C4-2B (cell line): ENCODE measurements at regions not wholly inside any gene's neighbourhood (a gene's known extent, or its start where the extent isn't known, plus 50 kb on each side); places are given as distances from the start of the nearest gene placed in this dataset.

ENCODE experiments used
- H3K27ac ChIP-seq: fragments of 450-650 bp; 2 replicates; pipeline ENCODE4 v1.5.1; 2017
- CTCF ChIP-seq: fragments of 450-650 bp; conservative IDR thresholded peaks from 2 replicates; pipeline ENCODE4 v1.5.1; 2017; ENCODE audit warnings: mild to moderate bottlenecking
- ZFX ChIP-seq: fragments of 450-650 bp; IDR thresholded peaks from 2 replicates; pipeline ENCODE4 v1.6.1; 2017

GRCh38 chr17:73729101-73729500 lies 84.9 kb upstream of the SDK2 start:
- TF ChIP-seq CTCF (no peak), ZFX (no peak)
- no peak overlapping the region for H3K27ac ChIP-seq

GRCh38 chr17:73731733-73732132 lies 87.5 kb upstream of the SDK2 start:
- TF ChIP-seq ZFX (no peak), CTCF (no peak)
- H3K27ac ChIP-seq, result no peak overlapping the region

DNA sequence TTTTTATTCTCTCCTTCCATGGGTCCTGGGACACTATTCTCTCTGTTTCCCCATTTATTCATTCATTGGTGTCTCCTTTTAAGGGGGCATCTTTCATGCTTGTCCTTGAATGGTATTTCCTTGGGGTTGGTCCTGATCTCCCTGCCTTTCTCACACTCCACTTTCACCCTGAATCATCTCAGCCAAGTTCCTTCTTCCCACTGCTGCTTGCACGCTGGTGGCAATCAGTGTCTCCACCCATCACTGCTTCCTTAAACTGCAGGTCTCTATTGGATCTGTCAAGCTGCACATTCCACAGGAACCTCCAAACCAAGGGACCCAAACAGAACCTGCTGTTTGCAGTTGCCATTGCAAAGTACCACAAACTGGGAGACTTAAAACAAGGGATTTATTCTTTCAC lies 89.3 kb upstream of the SDK2 start:
- H3K27ac ChIP-seq, result no peak overlapping the region

GRCh38 chr17:73735245-73735644 lies 91.0 kb upstream of the SDK2 start:
- TF ChIP-seq CTCF, result no peak
- no peak for TF ChIP-seq ZFX

More for the DNA sequence above, 89.3 kb upstream of the SDK2 start:
- TF ChIP-seq CTCF, result no peak
- no peak for TF ChIP-seq ZFX

GRCh38 chr17:73738751-73739575 lies 94.7 kb upstream of the SDK2 start:
- TF ChIP-seq ZFX (no peak), CTCF (no peak)
- no peak overlapping the region for H3K27ac ChIP-seq

More at GRCh38 chr17:73735245-73735644, 91.0 kb upstream of the SDK2 start:
- no peak overlapping the region for H3K27ac ChIP-seq

DNA sequence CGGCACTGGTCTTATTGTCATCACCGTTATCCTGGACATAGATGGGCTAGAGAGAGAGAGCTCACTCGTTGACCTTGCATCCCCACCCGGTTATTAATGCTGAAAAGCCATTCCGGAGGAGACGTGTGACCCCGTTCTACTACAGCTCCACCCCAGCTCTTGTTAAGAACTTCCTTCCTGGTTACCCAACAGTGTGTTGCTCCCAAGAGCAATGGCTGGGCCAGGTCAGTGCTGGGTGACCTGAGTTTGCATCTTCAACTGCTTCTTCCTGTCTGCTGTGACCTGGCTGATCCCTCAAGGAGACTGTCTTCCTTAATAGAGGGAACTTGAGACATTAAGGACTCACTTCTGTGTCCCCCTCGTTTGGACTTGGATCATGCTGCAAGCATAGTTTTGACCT lies 96.1 kb upstream of the SDK2 start:
- H3K27ac ChIP-seq, result no peak overlapping the region
- TF ChIP-seq CTCF (no peak), ZFX (no peak)

DNA sequence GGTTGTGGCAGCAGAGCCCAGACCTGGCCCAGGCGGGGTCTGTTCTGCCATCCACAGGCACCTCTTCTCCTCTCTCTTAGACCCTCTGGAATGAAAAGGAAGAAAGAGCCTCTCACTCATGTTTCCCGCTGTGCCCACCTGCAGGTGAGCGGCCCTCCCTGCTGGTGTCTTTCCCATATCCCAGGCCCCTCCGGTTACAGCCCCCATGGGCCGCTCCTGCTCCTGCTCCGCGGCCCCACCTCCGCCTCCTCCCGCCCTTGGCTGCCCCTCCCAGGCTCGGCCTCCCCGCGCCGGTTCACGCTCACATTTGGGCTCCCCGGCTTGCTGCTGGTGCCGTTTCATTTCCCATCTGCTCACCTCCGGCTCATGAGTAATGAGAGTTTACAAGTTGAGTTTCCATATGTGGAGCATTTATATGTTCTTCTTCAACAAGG lies 98.7 kb upstream of the SDK2 start:
- TF ChIP-seq ZFX (no peak), CTCF (no peak)
- no peak overlapping the region for H3K27ac ChIP-seq
